ENCODE measurements at regions not wholly inside any gene's neighbourhood (a gene's known extent, or its start where the extent isn't known, plus 50 kb on each side); places are given as distances from the start of the nearest gene placed in this dataset.

DNA sequence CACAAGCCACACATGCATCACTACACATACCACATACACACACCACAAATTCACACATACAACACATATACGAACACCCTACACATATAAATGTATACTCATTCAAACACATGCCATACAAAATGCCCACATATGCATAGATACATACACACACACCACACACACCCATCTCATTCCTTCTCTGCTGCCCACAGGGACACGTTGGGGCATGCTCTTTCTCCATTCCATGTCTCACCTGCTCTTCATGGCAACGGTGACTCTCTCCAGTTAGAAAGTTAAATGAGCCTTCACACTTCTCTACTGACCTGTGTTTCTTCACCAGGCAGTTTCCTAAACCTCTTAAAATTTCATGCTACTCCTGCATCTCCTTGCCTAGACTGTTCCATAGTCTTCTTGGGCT, 1194.8 kb downstream of the BCL11B start:
- no peak overlapping the region for H3K4me3 ChIP-seq
- no peak overlapping the region for H3K27ac ChIP-seq
- intact Hi-C loops (cut with DNase I): no loop called here
- TF ChIP-seq POLR2AphosphoS5 (IDR thresholded peaks at IDR 0.05) (no peak), POLR2A (IDR thresholded peaks at IDR 0.05) (no peak)
- TF ChIP-seq, protein P1, sequence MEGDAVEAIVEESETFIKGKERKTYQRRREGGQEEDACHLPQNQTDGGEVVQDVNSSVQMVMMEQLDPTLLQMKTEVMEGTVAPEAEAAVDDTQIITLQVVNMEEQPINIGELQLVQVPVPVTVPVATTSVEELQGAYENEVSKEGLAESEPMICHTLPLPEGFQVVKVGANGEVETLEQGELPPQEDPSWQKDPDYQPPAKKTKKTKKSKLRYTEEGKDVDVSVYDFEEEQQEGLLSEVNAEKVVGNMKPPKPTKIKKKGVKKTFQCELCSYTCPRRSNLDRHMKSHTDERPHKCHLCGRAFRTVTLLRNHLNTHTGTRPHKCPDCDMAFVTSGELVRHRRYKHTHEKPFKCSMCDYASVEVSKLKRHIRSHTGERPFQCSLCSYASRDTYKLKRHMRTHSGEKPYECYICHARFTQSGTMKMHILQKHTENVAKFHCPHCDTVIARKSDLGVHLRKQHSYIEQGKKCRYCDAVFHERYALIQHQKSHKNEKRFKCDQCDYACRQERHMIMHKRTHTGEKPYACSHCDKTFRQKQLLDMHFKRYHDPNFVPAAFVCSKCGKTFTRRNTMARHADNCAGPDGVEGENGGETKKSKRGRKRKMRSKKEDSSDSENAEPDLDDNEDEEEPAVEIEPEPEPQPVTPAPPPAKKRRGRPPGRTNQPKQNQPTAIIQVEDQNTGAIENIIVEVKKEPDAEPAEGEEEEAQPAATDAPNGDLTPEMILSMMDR (IDR thresholded peaks at IDR 0.05): no peak
- no peak for DNase-seq (ENCODE audit: low spot score)
- no peaks in the 10 kb centered on the region for H3K36me3 ChIP-seq
- 48% methylated on average over 3 of the region's 3 CpGs for WGBS
- no peaks in the 10 kb centered on the region for H3K9me3 ChIP-seq
- H3K4me1 ChIP-seq (replicated peaks): no peaks in the 10 kb centered on the region
- no peaks in the 10 kb centered on the region for H3K27me3 ChIP-seq (replicated peaks; ENCODE audit: insufficient read depth)

DNA sequence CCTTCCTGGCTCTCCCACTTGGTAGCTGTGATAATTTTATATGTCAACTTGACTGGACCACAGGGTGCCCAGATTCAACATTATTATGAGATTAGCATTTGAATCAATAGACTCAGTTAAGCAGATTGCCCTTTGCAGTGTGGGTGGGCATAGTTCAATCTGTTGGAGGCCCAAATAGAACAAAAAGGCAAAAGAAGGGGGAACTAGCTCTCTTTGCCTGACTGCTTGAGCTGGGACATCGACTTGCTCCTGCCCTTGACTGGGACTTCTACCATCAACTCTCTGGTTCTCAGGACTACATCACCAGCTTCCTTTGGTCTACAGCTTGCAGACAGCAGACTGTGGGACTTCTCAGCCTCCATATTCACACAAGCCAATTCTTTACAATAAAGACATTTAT, 1189.2 kb downstream of the BCL11B start:
- no peaks in the 10 kb centered on the region for H3K9me3 ChIP-seq
- H3K4me3 ChIP-seq: no peak overlapping the region
- H3K27me3 ChIP-seq (replicated peaks; ENCODE audit: insufficient read depth): no peaks in the 10 kb centered on the region
- H3K36me3 ChIP-seq: no peaks in the 10 kb centered on the region
- H3K27ac ChIP-seq: no peak overlapping the region
- H3K4me1 ChIP-seq (replicated peaks): no peaks in the 10 kb centered on the region
- WGBS: 76% methylated on average over 1 of the region's 1 CpG
- DNase-seq (ENCODE audit: low spot score): no peak
- intact Hi-C loops (cut with DNase I): no loop called here
- TF ChIP-seq POLR2AphosphoS5 (IDR thresholded peaks at IDR 0.05): no peak
- TF ChIP-seq, protein P1 (IDR thresholded peaks at IDR 0.05): no peak
- no peak for TF ChIP-seq POLR2A (IDR thresholded peaks at IDR 0.05)

DNA sequence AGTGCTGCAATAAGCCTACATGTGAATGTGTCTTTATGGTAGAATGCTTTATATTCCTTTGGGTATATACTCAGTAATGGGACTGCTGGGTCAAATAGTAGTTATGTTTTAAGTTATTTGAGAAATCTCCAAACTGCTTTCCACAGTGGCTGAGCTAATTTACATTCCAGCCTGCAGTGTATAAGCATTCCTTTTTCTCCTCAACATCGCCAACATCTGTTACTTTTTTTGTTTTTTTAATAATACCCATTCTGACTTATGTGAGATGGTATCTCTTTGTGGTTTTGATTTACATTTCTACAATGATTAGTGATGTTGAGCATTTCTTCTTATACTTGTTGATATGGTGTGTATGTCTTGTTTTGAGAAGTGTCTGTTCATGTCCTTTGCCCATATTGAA, 1186.2 kb downstream of the BCL11B start:
- Histone ChIP-seq H3K27me3 (replicated peaks; ENCODE audit: insufficient read depth) (no peaks in the 10 kb centered on the region), H3K36me3 (no peaks in the 10 kb centered on the region), H3K4me1 (replicated peaks) (no peaks in the 10 kb centered on the region), H3K4me3 (no peak overlapping the region), H3K9me3 (no peaks in the 10 kb centered on the region), H3K27ac (no peak overlapping the region)
- DNase-seq (ENCODE audit: low spot score): no peak
- intact Hi-C loops (cut with DNase I): no loop called here
- 64% methylated on average over 1 of the region's 1 CpG for WGBS
- TF ChIP-seq POLR2AphosphoS5 (IDR thresholded peaks at IDR 0.05) (no peak), POLR2A (IDR thresholded peaks at IDR 0.05) (no peak)
- TF ChIP-seq, protein P1 (IDR thresholded peaks at IDR 0.05): no peak

DNA sequence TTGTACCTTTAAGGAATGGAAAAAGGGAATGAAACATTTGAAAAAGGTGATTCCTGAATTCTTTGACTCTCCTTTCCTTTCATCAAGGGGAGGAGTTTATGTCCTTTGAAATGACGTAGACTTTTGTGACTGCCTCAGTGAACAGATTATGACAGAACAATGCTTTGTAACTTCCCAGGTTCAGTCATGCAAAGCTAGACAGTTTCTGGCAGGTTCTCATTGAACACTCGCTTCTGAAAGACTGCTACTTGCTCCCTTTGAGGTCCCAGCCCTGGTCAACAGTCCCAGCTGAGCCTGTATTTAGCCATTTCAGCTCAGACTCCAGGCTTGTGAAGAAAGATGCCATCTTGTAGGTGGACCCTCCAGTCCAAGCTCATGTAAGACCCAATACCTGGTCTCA, 1178.9 kb downstream of the BCL11B start:
- TF ChIP-seq POLR2A (IDR thresholded peaks at IDR 0.05) (no peak), POLR2AphosphoS5 (IDR thresholded peaks at IDR 0.05) (no peak)
- TF ChIP-seq, protein P1 (IDR thresholded peaks at IDR 0.05): no peak
- Histone ChIP-seq H3K9me3 (no peaks in the 10 kb centered on the region), H3K27ac (no peak overlapping the region), H3K4me1 (replicated peaks) (no peaks in the 10 kb centered on the region), H3K27me3 (replicated peaks; ENCODE audit: insufficient read depth) (no peaks in the 10 kb centered on the region), H3K4me3 (no peak overlapping the region), H3K36me3 (no peaks in the 10 kb centered on the region)
- WGBS: 69% methylated on average over 2 of the region's 2 CpGs
- DNase-seq (ENCODE audit: low spot score): no peak
- intact Hi-C loops (cut with DNase I): no loop called here

DNA sequence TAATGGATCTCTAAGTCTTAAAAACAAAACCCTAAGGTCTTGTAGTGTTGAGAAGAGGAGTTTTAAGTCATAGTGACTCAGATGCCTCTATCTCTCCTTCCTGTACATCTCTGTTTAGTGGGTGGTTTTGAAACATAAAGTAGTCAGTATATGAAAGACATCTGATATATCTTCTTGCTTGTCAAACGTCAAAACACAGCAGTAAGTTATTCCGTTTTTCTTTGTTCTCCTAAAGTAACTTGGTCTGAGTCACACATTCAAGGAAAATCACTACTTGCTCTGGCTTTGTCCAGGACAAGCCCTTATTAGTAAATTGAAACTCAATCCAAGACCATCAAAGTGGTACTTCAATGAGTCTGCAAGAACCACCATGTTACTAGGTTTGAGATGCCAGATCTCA, 1172.5 kb downstream of the BCL11B start:
- H3K27me3 ChIP-seq (replicated peaks; ENCODE audit: insufficient read depth): no peaks in the 10 kb centered on the region
- WGBS: 66% methylated on average over 2 of the region's 2 CpGs
- H3K4me3 ChIP-seq: no peak overlapping the region
- no peak overlapping the region for H3K27ac ChIP-seq
- H3K36me3 ChIP-seq: no peaks in the 10 kb centered on the region
- no peak for TF ChIP-seq POLR2A (IDR thresholded peaks at IDR 0.05)
- TF ChIP-seq, protein P1 (IDR thresholded peaks at IDR 0.05): no peak
- TF ChIP-seq POLR2AphosphoS5 (IDR thresholded peaks at IDR 0.05): no peak
- H3K4me1 ChIP-seq (replicated peaks): no peaks in the 10 kb centered on the region
- H3K9me3 ChIP-seq: no peaks in the 10 kb centered on the region
- intact Hi-C loops (cut with DNase I): no loop called here
- DNase-seq (ENCODE audit: low spot score): no peak

Data from prostate gland (tissue), 2 donors.